ENCODE measurements at regions not wholly inside any gene's neighbourhood (a gene's known extent, or its start where the extent isn't known, plus 50 kb on each side); places are given as distances from the start of the nearest gene placed in this dataset.

GRCh38 chr7:109639561-109639960 is 1069.9 kb downstream of the DNAJB9 start:
- TF ChIP-seq CTCF (IDR thresholded peaks at IDR 0.05) (no peak), POLR2A (IDR thresholded peaks at IDR 0.05) (no peak)

Measured in body of pancreas (tissue), 4 donors.